ENCODE measurements at regions not wholly inside any gene's neighbourhood (a gene's known extent, or its start where the extent isn't known, plus 50 kb on each side); places are given as distances from the start of the nearest gene placed in this dataset.

- DNase-seq (ENCODE audit: low spot score), result no peak
Measured at GRCh38 chr5:167595196-167595595, 696.2 kb upstream of the WWC1 start.

- no peak for DNase-seq (ENCODE audit: low spot score)
Measured at GRCh38 chr5:167598166-167598565, 693.3 kb upstream of the WWC1 start.

- DNase-seq (ENCODE audit: low spot score), result peak; percentile 30
Measured at GRCh38 chr5:167602067-167602466, 689.4 kb upstream of the WWC1 start.

GRCh38 chr5:167603135-167603534 is 688.3 kb upstream of the WWC1 start:
- no peak for DNase-seq (ENCODE audit: low spot score)

- DNase-seq (ENCODE audit: low spot score), result no peak
Measured at GRCh38 chr5:167608390-167609272, 682.8 kb upstream of the WWC1 start.

GRCh38 chr5:167614294-167615021 is 677.0 kb upstream of the WWC1 start:
- no peak for DNase-seq (ENCODE audit: low spot score)

- DNase-seq (ENCODE audit: low spot score), result no peak
Measured at GRCh38 chr5:167616043-167616890, 675.2 kb upstream of the WWC1 start.

GRCh38 chr5:167623354-167623753 is 668.1 kb upstream of the WWC1 start:
- DNase-seq (ENCODE audit: low spot score), result no peak

GRCh38 chr5:167624053-167624452 is 667.4 kb upstream of the WWC1 start:
- DNase-seq (ENCODE audit: low spot score), result no peak

GRCh38 chr5:167626341-167627123 is 664.9 kb upstream of the WWC1 start:
- DNase-seq (ENCODE audit: low spot score), result no peak

GRCh38 chr5:167629634-167630033 is 661.8 kb upstream of the WWC1 start:
- no peak for DNase-seq (ENCODE audit: low spot score)

- DNase-seq (ENCODE audit: low spot score), result no peak
Measured at GRCh38 chr5:167631191-167631590, 660.3 kb upstream of the WWC1 start.

- no peak for DNase-seq (ENCODE audit: low spot score)
Measured at GRCh38 chr5:167633114-167633513, 658.3 kb upstream of the WWC1 start.

GRCh38 chr5:167633931-167634341 is 657.5 kb upstream of the WWC1 start:
- DNase-seq (ENCODE audit: low spot score), result peak; percentile 64

GRCh38 chr5:167634432-167634831 is 657.0 kb upstream of the WWC1 start:
- DNase-seq (ENCODE audit: low spot score), result peak; percentile 62

GRCh38 chr5:167638816-167639215 is 652.6 kb upstream of the WWC1 start:
- no peak for DNase-seq (ENCODE audit: low spot score)

- DNase-seq (ENCODE audit: low spot score), result peak; percentile 24
Measured at GRCh38 chr5:167639273-167639672, 652.2 kb upstream of the WWC1 start.

GRCh38 chr5:167639766-167640165 is 651.7 kb upstream of the WWC1 start:
- peak; percentile 21 for DNase-seq (ENCODE audit: low spot score)

GRCh38 chr5:167642181-167642580 is 649.3 kb upstream of the WWC1 start:
- DNase-seq (ENCODE audit: low spot score), result no peak

- DNase-seq (ENCODE audit: low spot score), result peak; percentile 73
Measured at GRCh38 chr5:167642779-167643517, 648.5 kb upstream of the WWC1 start.

All from GM03348 (cell line).